Endodermal cell (in vitro differentiated cells): ENCODE measurements at regions not wholly inside any gene's neighbourhood (a gene's known extent, or its start where the extent isn't known, plus 50 kb on each side); places are given as distances from the start of the nearest gene placed in this dataset.

ENCODE experiments used
- DNase-seq: peaks from one replicate; pipeline ENCODE4 v3.0.0-alpha.2; 2017
- H3K27ac ChIP-seq: 2 replicates; pipeline ENCODE4 v1.5.1; 2013; ENCODE audit warnings: mild to moderate bottlenecking, low read depth, low read length, moderate library complexity
- H3K27me3 ChIP-seq: 2 replicates; pipeline ENCODE4 v1.6.1; 2013; ENCODE audit warnings: mild to moderate bottlenecking, low read length, moderate library complexity; ENCODE audit not compliant: insufficient read depth, control insufficient read depth, poor library complexity, severe bottlenecking
- H3K36me3 ChIP-seq: 2 replicates; pipeline ENCODE4 v1.7.0; 2013; ENCODE audit warnings: mild to moderate bottlenecking, low read length, moderate library complexity; ENCODE audit not compliant: control insufficient read depth, insufficient read depth
- H3K4me1 ChIP-seq: one replicate; pipeline ENCODE4 v1.7.0; 2013; ENCODE audit warnings: low read length; ENCODE audit not compliant: control insufficient read depth, insufficient read depth
- H3K4me3 ChIP-seq: 2 replicates; pipeline ENCODE4 v1.5.1; 2013; ENCODE audit warnings: mild to moderate bottlenecking, low read length, moderate library complexity
- H3K9ac ChIP-seq: 2 replicates; pipeline ENCODE4 v1.6.1; 2013; ENCODE audit warnings: mild to moderate bottlenecking, low read length, moderate library complexity; ENCODE audit not compliant: poor library complexity, severe bottlenecking; ENCODE audit errors: extremely low read depth
- H3K9me3 ChIP-seq: 2 replicates; pipeline ENCODE4 v1.6.1; 2013; ENCODE audit warnings: mild to moderate bottlenecking, low read length, moderate library complexity; ENCODE audit not compliant: control insufficient read depth
- H3K27ac Mint-ChIP-seq: 2 replicates; pipeline ENCODE4 v1.8.0; 2020; ENCODE audit warnings: mixed read lengths
- H3K27me3 Mint-ChIP-seq: 2 replicates; pipeline ENCODE4 v1.8.0; 2021; ENCODE audit warnings: mild to moderate bottlenecking, mixed read lengths; ENCODE audit not compliant: insufficient read depth
- H3K36me3 Mint-ChIP-seq: 2 replicates; pipeline ENCODE4 v1.8.0; 2020; ENCODE audit warnings: low read depth, mixed read lengths
- H3K4me1 Mint-ChIP-seq: 2 replicates; pipeline ENCODE4 v1.8.0; 2020; ENCODE audit warnings: mixed read lengths
- H3K4me3 Mint-ChIP-seq: 2 replicates; pipeline ENCODE4 v1.8.0; 2020; ENCODE audit warnings: mild to moderate bottlenecking, moderate library complexity, mixed read lengths
- H3K9me3 Mint-ChIP-seq: 2 replicates; pipeline ENCODE4 v1.8.0; 2020; ENCODE audit warnings: mild to moderate bottlenecking, mixed read lengths
- WGBS, 2 experiments: methylation state at CpG; one replicate each; pipeline versions ENCODE4 v1.1.5 to v1.1.7; 2013; ENCODE audit warnings: missing lambda C conversion rate in 2 of 2, mixed read lengths in 1 of 2; ENCODE audit not compliant: insufficient coverage in 1 of 2, insufficient read length in 1 of 2; 5-methylcytosine and 5-hydroxymethylcytosine counted together
- TF ChIP-seq, protein P1 (sequence below): fragments of 200-600 bp; sonication (generic); conservative IDR thresholded peaks from 2 replicates; pipeline ENCODE4 v1.5.0; 2021; ENCODE audit warnings: antibody characterized with exemption, mild to moderate bottlenecking

DNA sequence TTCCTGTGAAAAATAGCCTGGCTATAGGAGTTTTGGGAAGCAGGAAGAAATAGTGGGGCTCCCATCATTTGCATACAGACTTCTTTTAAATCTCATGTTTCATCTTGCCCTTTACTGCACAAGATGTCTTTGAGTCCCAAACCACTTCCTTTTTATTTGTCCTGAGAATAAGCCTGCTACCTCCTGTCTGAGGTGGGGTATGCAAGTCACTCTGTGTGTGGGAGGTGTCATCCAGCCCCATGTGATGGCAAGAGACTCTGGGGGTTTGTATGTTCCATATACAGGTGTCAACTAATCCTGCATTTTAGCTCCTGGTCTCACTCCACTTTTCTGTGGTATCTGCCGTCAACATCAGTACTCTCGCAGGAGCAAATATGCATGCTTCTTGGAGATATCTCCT lies 102.0 kb downstream of the OTOL1 start:
- Mint-ChIP-seq H3K36me3 (no peaks in the 10 kb centered on the region), H3K4me3 (no peak overlapping the region), H3K27me3 (no peaks in the 10 kb centered on the region), H3K9me3 (no peaks in the 10 kb centered on the region), H3K4me1 (peaks cover 30% of the 10 kb centered on the region), H3K27ac (no peak overlapping the region)
- H3K4me3 ChIP-seq, result no peak overlapping the region
- no peaks in the 10 kb centered on the region for H3K36me3 ChIP-seq
- H3K27me3 ChIP-seq, result no peaks in the 10 kb centered on the region
- no peak overlapping the region for H3K27ac ChIP-seq
- peaks cover 5% of the 10 kb centered on the region for H3K4me1 ChIP-seq
- no peak for DNase-seq
- TF ChIP-seq, protein P1, sequence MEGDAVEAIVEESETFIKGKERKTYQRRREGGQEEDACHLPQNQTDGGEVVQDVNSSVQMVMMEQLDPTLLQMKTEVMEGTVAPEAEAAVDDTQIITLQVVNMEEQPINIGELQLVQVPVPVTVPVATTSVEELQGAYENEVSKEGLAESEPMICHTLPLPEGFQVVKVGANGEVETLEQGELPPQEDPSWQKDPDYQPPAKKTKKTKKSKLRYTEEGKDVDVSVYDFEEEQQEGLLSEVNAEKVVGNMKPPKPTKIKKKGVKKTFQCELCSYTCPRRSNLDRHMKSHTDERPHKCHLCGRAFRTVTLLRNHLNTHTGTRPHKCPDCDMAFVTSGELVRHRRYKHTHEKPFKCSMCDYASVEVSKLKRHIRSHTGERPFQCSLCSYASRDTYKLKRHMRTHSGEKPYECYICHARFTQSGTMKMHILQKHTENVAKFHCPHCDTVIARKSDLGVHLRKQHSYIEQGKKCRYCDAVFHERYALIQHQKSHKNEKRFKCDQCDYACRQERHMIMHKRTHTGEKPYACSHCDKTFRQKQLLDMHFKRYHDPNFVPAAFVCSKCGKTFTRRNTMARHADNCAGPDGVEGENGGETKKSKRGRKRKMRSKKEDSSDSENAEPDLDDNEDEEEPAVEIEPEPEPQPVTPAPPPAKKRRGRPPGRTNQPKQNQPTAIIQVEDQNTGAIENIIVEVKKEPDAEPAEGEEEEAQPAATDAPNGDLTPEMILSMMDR, result no peak
- WGBS, 2 experiments, result 79% methylated on average over 2 of the region's 2 CpGs; no CpG with 5 or more reads in 1 of the 2 experiments
- H3K9ac ChIP-seq, result no peak overlapping the region
- no peaks in the 10 kb centered on the region for H3K9me3 ChIP-seq

DNA sequence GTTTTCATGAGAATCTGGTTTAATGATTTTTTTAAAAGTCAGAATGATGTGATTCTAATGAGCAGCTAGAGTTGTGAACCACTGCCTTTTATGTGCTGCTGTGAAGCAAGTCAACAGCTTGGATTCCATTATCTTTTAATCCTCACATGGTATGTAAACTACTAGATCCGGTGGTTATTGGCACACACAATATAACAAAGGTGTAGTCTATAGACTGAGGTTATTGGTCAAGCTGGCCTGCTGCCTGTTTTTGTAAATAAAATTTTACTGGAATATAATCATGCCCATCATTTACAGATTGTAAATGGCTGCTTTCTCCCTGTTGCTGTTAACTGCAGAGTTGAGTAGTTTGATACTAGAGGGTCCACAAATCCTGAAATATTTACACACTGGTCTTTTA lies 103.1 kb downstream of the OTOL1 start:
- Mint-ChIP-seq H3K27me3 (no peaks in the 10 kb centered on the region), H3K27ac (no peak overlapping the region), H3K4me3 (no peak overlapping the region), H3K36me3 (no peaks in the 10 kb centered on the region), H3K4me1 (peaks cover 30% of the 10 kb centered on the region), H3K9me3 (no peaks in the 10 kb centered on the region)
- WGBS, 2 experiments, result 88% methylated on average over 1 of the region's 1 CpG; no CpG with 5 or more reads in 1 of the 2 experiments
- TF ChIP-seq, protein P1, result no peak
- DNase-seq, result no peak
- Histone ChIP-seq H3K4me3 (no peak overlapping the region), H3K27me3 (no peaks in the 10 kb centered on the region), H3K27ac (no peak overlapping the region), H3K36me3 (no peaks in the 10 kb centered on the region), H3K9me3 (no peaks in the 10 kb centered on the region), H3K4me1 (peaks cover 5% of the 10 kb centered on the region), H3K9ac (no peak overlapping the region)

DNA sequence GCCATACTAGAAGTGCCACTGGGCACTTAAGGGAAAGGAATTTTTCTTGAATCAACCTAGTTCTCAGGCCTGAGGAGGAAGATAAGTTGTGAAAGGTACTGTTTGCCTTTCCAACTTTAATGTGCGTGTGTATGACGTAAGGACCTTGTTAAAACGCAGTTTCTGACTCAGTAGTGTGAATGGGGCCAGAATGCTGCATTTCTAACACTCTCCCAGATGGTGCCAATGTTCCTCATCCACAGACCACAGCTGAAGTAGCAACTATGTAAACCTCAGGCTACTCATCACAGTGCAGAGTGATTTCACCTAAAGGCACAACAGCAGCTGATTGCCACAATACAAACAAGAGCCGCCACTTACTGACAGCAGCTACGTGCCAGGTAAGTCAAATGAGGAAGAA lies 103.6 kb downstream of the OTOL1 start:
- Mint-ChIP-seq H3K27ac (no peak overlapping the region), H3K9me3 (no peaks in the 10 kb centered on the region), H3K27me3 (no peaks in the 10 kb centered on the region), H3K4me3 (no peak overlapping the region), H3K4me1 (peaks cover 30% of the 10 kb centered on the region), H3K36me3 (no peaks in the 10 kb centered on the region)
- Histone ChIP-seq H3K27me3 (no peaks in the 10 kb centered on the region), H3K27ac (no peak overlapping the region), H3K4me3 (no peak overlapping the region), H3K36me3 (no peaks in the 10 kb centered on the region), H3K9ac (no peak overlapping the region), H3K4me1 (peaks cover 5% of the 10 kb centered on the region), H3K9me3 (no peaks in the 10 kb centered on the region)
- TF ChIP-seq, protein P1, result no peak
- no peak for DNase-seq
- WGBS, 2 experiments, result 92 to 94% methylated on average over 5 of the region's 5 CpGs
